Activated CD8-positive, alpha-beta T cell treated with anti-CD3 and anti-CD28 coated beads for 36 hours (primary cell): ENCODE measurements at regions not wholly inside any gene's neighbourhood (a gene's known extent, or its start where the extent isn't known, plus 50 kb on each side); places are given as distances from the start of the nearest gene placed in this dataset.

Source experiments
- ATAC-seq: fragments of 200-7000 bp; cut with Tn5 transposase; one replicate; pipeline ENCODE4 v1.10.0; 2021; ENCODE audit warnings: mild to moderate bottlenecking, moderate library complexity
- CTCF ChIA-PET: fragments of 350-600 bp; sonication (Branson Sonifier 250); formaldehyde crosslinking; loops from one replicate; lab custom pipeline; 2021; ENCODE audit warnings: antibody characterized with exemption; lab: Charles Lee
- POLR2A ChIA-PET: fragments of 350-600 bp; sonication (Branson Sonifier 250); formaldehyde crosslinking; loops from one replicate; lab custom pipeline; 2021; ENCODE audit warnings: antibody characterized with exemption; lab: Charles Lee
- DNase-seq: peaks from one replicate; pipeline ENCODE4 v3.0.0-alpha.2; 2020
- H3K27ac Mint-ChIP-seq: one replicate; pipeline ENCODE4 v1.8.0; 2021; ENCODE audit warnings: mild to moderate bottlenecking, mixed read lengths
- H3K27me3 Mint-ChIP-seq: one replicate; pipeline ENCODE4 v1.8.0; 2021; ENCODE audit warnings: mixed read lengths
- H3K36me3 Mint-ChIP-seq: one replicate; pipeline ENCODE4 v1.8.0; 2021; ENCODE audit warnings: low read depth, mixed read lengths
- H3K4me1 Mint-ChIP-seq: one replicate; pipeline ENCODE4 v1.8.0; 2021; ENCODE audit warnings: low read depth, mixed read lengths
- H3K4me3 Mint-ChIP-seq: one replicate; pipeline ENCODE4 v1.8.0; 2021; ENCODE audit warnings: mild to moderate bottlenecking, moderate library complexity, mixed read lengths
- H3K9me3 Mint-ChIP-seq: one replicate; pipeline ENCODE4 v1.8.0; 2021; ENCODE audit warnings: mixed read lengths
- intact Hi-C: fragments of 100-400 bp; cut with micrococcal nuclease; formaldehyde crosslinking; loops from one replicate; pipeline ENCODE4 v1.10.0; 2022
- TF ChIP-seq, protein P1 (sequence below): fragments of 200-600 bp; IDR thresholded peaks from one replicate; pipeline ENCODE4 v1.8.0; 2022; ENCODE audit warnings: antibody characterized with exemption, mild to moderate bottlenecking

DNA sequence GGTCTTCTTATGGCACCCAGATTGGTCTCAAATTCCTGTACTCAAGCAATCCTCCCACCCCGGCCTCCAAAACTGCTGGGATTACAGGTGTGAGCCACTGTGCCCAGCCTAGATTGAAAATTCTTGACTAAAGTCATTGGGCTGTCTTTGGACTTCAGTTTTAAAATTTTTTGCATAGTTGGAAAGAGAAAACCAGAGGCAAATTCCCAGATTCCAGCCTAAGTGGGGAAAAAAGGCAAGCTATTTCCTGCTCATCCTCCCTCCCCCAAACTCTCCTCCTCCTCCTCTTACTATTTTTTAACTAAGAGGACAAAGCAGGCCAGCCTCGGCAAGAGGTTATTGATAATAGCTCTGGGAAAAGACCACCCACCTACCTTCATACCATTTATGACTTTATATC is 78.6 kb upstream of the CLMP start:
- CTCF ChIA-PET = interaction anchor here (1.5 to 3.1 kb wide), 4 partner anchors 12 to 205 kb away, joined by 3 to 14 read pairs (median 6); no protein-coding TSS in a partner anchor
- Mint-ChIP-seq H3K9me3 (no peaks in the 10 kb centered on the region), H3K4me3 (no peak overlapping the region), H3K27ac (no peak overlapping the region), H3K36me3 (no peaks in the 10 kb centered on the region), H3K4me1 (no peaks in the 10 kb centered on the region), H3K27me3 (peaks cover 2% of the 10 kb centered on the region)
- ATAC-seq (no peak), DNase-seq (no peak)
- TF ChIP-seq, protein P1, sequence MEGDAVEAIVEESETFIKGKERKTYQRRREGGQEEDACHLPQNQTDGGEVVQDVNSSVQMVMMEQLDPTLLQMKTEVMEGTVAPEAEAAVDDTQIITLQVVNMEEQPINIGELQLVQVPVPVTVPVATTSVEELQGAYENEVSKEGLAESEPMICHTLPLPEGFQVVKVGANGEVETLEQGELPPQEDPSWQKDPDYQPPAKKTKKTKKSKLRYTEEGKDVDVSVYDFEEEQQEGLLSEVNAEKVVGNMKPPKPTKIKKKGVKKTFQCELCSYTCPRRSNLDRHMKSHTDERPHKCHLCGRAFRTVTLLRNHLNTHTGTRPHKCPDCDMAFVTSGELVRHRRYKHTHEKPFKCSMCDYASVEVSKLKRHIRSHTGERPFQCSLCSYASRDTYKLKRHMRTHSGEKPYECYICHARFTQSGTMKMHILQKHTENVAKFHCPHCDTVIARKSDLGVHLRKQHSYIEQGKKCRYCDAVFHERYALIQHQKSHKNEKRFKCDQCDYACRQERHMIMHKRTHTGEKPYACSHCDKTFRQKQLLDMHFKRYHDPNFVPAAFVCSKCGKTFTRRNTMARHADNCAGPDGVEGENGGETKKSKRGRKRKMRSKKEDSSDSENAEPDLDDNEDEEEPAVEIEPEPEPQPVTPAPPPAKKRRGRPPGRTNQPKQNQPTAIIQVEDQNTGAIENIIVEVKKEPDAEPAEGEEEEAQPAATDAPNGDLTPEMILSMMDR = no peak
- intact Hi-C loops = no loop called here
- POLR2A ChIA-PET = no interaction called here

DNA sequence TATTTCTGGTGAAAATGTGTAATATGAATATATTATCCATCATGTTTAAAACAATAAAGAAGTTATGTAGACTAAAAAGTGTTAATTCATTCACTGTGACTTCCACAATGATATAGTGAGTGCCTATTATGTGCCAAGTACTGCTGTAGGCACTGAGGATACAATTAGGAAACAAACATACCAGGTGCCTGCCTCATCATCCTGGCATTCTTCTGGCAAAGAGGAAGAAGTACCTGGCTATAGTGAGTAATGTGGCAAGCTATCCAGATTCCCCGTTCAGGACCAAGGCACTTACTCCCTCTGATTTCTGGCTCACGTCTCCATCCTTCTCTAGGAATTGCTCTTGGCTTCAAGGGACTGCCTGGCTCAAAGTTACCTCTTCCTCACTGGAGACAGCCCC is 77.5 kb upstream of the CLMP start:
- Mint-ChIP-seq H3K27me3 (no peaks in the 10 kb centered on the region), H3K4me1 (no peaks in the 10 kb centered on the region), H3K9me3 (no peaks in the 10 kb centered on the region), H3K4me3 (no peak overlapping the region), H3K27ac (no peak overlapping the region), H3K36me3 (no peaks in the 10 kb centered on the region)
- ChIA-PET POLR2A (interaction anchor here (0.6 kb wide), 1 partner anchor 97 kb away, joined by 3 read pairs; no protein-coding TSS in a partner anchor), CTCF (interaction anchor here (1.5 to 3.1 kb wide), 4 partner anchors 11 to 206 kb away, joined by 3 to 14 read pairs (median 6); no protein-coding TSS in a partner anchor)
- TF ChIP-seq, protein P1 = no peak
- intact Hi-C loops = no loop called here
- no peak for DNase-seq
- ATAC-seq = no peak

DNA sequence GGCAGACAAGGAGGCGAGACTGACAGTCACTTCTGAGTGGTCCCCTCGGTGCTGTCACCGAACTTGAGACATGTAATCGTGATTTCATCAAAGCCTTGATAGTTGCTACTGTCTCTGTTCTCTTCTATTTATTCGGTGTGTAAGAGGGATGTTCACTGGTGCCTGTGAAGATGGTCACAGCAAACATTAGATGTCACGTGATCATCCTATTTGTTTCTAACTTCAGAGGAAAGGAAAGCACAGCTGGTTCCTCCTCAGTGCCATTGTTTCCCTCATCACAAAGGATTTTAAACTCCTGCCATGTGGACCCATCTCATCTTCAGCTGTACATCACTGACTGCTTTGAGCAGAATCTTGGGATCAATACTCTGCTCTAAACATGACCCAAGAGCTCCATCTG is 73.1 kb upstream of the CLMP start:
- CTCF ChIA-PET = interaction anchor here (0.9 to 3.8 kb wide), 3 partner anchors 21 to 211 kb away, joined by 5 to 13 read pairs (median 5); no protein-coding TSS in a partner anchor

DNA sequence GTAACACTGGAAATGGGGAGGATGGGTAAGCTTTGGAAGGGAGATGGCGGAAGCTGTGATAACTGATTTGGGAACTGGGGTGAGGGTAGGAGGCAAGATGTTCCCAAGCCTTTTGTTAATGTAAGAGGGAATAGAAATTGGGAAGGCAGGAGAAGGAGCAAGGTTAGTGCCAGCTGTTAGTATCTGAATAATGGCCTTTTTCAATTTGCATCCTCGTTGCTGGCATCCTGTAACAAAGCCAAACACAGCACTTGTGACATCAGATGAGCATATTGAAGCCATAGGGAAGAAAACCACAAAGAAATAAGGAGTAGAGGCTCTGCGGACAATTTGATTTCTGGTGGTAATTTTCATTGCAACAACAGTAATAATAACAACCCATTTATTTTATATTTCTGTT is 70.9 kb upstream of the CLMP start:
- ATAC-seq (no peak), DNase-seq (no peak)
- intact Hi-C loops = no loop called here
- H3K4me1 Mint-ChIP-seq = peaks cover 2% of the 10 kb centered on the region
- TF ChIP-seq, protein P1 = no peak
- H3K27ac Mint-ChIP-seq = no peak overlapping the region
- ChIA-PET CTCF (interaction anchor here (1.1 to 1.2 kb wide), 2 partner anchors 19 to 163 kb away, joined by 3 read pairs; no protein-coding TSS in a partner anchor), POLR2A (no interaction called here)
- H3K4me3 Mint-ChIP-seq = no peak overlapping the region
- H3K36me3 Mint-ChIP-seq = no peaks in the 10 kb centered on the region
- peaks cover 25% of the 10 kb centered on the region for H3K27me3 Mint-ChIP-seq
- no peaks in the 10 kb centered on the region for H3K9me3 Mint-ChIP-seq

More for the DNA sequence above, 73.1 kb upstream of the CLMP start:
- Mint-ChIP-seq H3K9me3 (no peaks in the 10 kb centered on the region), H3K27me3 (peaks cover 12% of the 10 kb centered on the region), H3K4me3 (no peak overlapping the region), H3K4me1 (no peaks in the 10 kb centered on the region), H3K27ac (no peak overlapping the region), H3K36me3 (no peaks in the 10 kb centered on the region)
- POLR2A ChIA-PET = no interaction called here
- DNase-seq (no peak), ATAC-seq (no peak)
- TF ChIP-seq, protein P1 = no peak
- intact Hi-C loops = no loop called here

DNA sequence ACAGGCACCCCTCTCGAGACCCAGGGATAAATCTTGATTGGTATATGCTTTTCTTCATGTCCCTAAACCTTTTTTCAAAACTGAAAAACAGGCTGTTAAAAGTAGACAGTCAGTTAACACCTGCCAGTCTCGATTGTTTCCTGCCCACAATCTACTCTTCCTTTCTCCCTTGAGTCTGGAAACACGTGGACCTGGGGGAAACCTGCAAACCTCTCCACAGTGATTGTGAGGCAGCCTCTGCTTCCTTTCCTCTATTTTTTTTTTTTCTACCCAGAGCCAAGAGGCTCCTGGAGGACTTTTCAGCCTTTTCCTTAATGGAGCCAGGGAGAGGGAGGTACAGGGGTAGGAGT is 69.4 kb upstream of the CLMP start:
- H3K27me3 Mint-ChIP-seq = peaks cover 25% of the 10 kb centered on the region
- H3K9me3 Mint-ChIP-seq = no peaks in the 10 kb centered on the region
- TF ChIP-seq, protein P1 = no peak
- no peaks in the 10 kb centered on the region for H3K36me3 Mint-ChIP-seq
- DNase-seq (no peak), ATAC-seq (no peak)
- no peak overlapping the region for H3K4me3 Mint-ChIP-seq
- H3K4me1 Mint-ChIP-seq = peaks cover 2% of the 10 kb centered on the region
- CTCF ChIA-PET = interaction anchor here (10.8 kb wide), 1 partner anchor 19 kb away, joined by 115 read pairs; no protein-coding TSS in a partner anchor
- intact Hi-C loops = no loop called here
- POLR2A ChIA-PET = no interaction called here
- no peak overlapping the region for H3K27ac Mint-ChIP-seq
